ENCODE measurements at regions not wholly inside any gene's neighbourhood (a gene's known extent, or its start where the extent isn't known, plus 50 kb on each side); places are given as distances from the start of the nearest gene placed in this dataset.
"Not testable (repeated sequence)": the region's sequence is repeated elsewhere in the genome, so short reads cannot be mapped to it uniquely, and the experiment has no call there.

DNA sequence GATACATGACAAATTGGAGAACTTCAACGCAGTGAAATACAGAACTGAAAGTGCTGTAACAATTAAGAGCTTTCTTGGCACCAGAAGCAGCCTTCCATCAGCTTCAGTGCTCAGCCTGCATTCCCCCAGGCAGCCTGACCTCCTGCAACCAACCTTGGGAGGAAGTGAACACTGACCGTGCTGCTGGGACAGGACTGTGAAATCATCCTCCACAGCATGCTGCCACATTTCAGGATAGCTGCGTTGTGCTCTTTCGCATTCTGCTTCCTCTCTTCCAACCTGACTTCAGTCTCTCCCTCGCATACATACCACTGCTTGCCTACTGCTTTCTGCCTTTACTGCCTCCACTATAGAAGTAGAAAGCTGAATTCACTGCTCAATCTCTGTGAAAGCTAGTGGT lies 388.6 kb downstream of the RWDD3 start:
- no peak for DNase-seq

GRCh38 chr1:95625224-95625623 lies 391.2 kb downstream of the RWDD3 start:
- no peak for DNase-seq

GRCh38 chr1:95627244-95627643 lies 393.2 kb downstream of the RWDD3 start:
- DNase-seq = no peak

GRCh38 chr1:95631695-95632094 lies 397.7 kb downstream of the RWDD3 start:
- DNase-seq = no peak

- no peak for DNase-seq
Measured at GRCh38 chr1:95635811-95636210, 401.8 kb downstream of the RWDD3 start.

DNA sequence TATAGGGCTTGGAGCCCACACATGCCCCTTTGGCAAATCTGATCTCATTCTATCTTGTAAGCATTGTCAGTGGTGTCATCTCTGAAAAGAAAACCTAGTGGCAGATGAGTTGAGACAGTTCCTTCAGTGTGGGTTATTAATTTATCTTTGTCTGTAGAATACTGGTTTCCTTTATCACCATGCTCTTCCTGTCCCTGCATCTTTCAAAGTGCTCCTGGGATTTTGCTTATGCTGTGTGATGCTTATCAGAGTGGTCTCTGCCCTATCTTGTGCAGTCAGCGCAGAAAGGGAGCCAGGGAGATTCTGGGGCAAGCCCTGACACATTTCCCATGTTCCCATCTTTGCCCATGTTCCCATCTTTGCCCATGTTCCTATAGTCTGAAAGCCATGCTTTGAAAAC lies 402.9 kb downstream of the RWDD3 start:
- no peak for DNase-seq

DNA sequence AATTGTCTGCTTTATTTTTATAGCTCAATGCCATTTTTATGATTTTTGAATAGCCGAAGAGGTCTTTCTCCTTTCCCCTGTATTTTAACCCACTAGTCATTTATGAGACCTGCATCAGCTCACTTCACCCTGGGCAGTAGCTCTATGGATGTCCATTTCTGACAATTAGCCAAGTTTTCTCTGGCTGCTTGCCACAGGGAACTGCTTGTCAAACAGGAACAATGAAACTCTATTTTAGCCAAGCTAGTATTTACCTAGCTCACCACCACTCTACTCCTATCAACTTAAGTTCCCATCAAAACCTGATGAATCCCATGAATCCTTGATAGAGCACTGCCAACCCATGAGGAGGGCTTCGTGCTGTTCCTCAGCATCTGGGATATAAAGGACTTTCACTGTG lies 406.7 kb downstream of the RWDD3 start:
- no peak for DNase-seq

DNA sequence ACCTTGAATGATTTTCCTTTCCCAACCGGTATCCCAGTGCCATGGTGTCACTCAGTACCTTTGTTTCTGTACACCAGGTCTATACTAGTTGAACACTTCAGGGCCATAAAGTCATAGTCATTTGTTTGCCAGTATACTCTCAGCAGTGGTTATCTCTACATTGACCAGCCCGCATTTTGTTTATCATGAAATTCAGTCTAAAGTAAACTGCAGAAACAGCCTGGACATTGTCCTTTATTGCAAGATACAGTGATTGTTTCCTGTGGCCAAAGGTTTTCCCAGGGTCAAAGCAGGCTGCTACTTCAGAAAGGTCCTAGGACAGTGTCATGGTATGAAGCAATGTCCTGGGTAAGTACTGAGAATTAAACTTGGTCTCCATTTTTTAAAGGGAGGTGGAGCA lies 407.4 kb downstream of the RWDD3 start:
- no peak for DNase-seq

GRCh38 chr1:95642035-95642434 lies 408.0 kb downstream of the RWDD3 start:
- no peak for DNase-seq

- DNase-seq = no peak
Measured at GRCh38 chr1:95643071-95643470, 409.1 kb downstream of the RWDD3 start.

DNA sequence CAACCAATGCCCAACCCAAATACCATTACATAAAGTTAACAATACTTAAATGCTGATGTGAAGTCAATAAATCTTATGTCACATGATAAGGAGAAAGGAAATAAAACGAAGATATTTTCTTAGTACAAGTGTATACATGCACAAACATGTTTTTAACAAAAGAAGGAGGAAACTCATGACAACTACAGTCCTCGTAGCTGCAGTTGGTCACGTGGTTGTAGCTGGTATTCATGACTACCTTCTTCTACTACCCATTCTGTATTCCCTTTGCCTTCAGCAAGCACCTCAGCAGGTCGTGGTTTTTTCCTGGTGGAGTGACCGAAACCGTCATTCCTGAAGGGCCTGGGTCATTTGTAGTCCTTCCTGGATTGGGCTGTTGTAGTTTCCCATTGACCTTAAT lies 411.1 kb downstream of the RWDD3 start:
- DNase-seq = not testable (repeated sequence)

GRCh38 chr1:95650631-95651030 lies 416.6 kb downstream of the RWDD3 start:
- no peak for DNase-seq

DNA sequence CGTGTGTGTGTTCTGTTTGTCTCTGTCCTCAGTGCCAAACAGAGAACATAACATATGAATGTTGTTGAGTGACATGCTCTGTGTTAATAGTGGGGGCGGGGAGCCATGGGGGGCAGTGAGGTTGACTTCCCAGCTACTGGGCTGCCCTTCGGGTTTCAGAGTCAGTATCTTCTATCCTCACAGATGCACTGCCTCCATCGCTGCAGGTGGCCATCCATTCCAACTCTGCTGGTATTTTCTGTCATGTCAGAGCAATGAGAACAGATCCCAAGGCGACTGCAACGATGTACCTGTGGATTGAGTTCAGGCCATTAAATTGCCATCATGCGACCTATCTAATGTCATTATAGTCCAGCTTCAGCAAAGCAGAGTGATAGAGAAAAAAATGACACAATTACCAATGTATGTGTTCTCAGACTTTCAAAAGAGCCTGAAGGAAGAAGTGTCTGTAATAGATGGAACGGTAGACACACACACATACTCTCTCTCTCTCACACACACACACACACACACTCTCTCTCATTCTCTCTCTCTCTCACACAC lies 418.5 kb downstream of the RWDD3 start:
- DNase-seq = no peak

DNA sequence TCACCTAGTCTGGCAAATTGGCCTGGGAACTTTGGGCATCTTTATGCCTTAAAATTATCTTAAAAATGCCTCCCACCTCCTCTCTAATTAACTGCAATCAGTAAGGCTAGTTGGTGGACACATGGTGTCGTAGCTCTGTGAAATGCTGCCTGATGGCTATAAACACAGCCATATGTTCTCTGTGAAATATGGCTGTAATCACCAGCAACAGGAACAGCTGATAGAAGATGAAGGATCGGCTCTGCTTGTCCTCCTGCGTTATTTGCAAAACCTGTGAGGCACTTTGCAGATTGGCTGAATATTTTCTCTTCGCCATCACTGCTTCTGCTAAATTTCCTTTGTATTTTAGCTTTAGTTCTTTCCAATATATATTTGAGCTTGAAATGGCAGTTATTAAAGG lies 419.6 kb downstream of the RWDD3 start:
- DNase-seq = no peak

DNA sequence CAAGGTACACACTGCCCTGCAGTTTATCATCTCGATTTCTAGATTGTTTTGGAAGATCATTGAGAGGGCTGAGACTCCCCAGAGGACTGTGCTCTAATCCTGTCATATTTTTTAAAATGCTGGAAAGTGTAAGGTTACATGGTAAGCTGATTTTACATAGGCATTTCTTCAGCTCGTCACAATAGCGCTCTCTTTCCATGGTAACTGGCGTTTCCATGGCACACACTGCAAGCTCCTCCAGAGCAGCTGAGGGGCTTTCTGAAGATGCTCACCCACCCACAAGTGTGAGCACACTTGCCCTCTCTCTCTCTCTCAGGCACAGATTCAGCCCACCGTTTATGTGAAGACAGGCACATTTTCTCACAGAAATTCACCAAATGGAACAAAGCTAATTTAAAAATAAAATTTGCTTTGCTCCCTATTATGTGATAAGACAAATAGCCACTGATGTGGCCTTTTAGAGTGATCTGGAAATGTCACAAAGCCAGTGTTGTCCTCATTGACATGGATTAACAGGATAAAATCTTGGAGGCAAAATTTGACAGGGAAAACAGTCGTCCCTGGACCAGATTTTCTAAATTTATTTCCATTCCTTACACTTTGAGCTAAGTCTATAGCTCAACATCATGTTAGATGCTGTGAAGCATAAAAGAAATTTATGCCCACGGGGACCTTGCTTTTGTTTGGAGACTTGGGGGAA lies 421.5 kb downstream of the RWDD3 start:
- DNase-seq = no peak

GRCh38 chr1:95657248-95657647 lies 423.2 kb downstream of the RWDD3 start:
- no peak for DNase-seq

DNA sequence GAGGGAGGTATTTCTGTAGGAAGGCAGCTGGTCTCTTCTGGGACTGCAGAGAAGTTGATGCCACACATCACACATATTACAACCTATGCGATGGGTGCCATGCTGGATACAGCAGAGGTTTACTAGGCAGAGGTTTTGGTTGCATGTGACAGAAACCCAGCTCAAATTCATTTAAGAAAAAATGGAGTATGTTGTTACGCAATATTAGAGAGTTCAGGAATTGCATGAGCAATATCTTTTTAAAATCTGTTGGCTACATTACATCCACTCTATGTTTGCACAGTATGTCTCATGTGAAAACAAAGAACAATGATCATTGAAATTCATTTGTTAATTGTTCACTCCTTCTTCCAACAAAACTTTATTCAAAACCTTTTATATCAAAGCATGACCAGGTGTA lies 425.2 kb downstream of the RWDD3 start:
- no peak for DNase-seq

- DNase-seq = no peak
Measured at GRCh38 chr1:95659588-95659987, 425.6 kb downstream of the RWDD3 start.

GRCh38 chr1:95660736-95661135 lies 426.7 kb downstream of the RWDD3 start:
- DNase-seq = no peak

GRCh38 chr1:95663530-95663929 lies 429.5 kb downstream of the RWDD3 start:
- not testable (repeated sequence) for DNase-seq

DNA sequence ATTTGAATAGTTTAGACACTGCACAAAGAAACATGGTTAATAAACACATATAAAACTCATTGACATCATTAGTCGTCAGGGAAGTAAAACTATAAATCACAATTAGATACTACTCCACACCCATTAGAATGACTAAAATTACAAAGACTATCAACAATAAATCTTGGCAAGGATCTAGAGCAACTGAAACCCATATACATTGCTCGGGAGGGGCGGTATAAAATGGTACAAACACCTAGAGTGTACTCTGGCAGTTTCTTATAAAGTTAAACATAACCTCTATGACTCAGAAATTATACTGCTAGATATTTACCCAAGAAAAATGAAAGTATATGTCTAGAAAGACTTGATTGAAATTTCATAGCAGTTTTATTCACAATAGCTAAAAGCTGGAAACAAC lies 434.2 kb downstream of the RWDD3 start:
- no peak for DNase-seq

DNA sequence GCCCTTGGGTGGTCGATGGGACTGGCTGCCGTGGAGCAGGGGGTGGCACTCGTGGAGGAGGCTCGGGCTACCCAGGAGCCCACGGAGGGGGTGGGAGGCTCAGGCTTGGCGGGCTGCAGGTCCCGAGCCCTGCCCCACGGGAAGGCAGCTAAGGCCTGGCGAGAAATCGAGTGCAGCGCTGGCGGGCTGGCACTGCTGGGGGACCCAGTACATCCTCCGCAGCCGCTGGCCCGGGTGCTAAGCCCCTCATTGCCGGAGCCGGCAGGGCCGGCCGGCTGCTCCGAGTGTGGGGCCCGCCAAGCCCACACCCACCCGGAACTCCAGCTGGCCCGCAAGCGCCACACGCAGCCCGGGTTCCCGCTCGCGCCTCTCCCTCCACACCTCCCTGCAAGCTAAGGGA lies 435.6 kb downstream of the RWDD3 start:
- DNase-seq = not testable (repeated sequence)

DNA sequence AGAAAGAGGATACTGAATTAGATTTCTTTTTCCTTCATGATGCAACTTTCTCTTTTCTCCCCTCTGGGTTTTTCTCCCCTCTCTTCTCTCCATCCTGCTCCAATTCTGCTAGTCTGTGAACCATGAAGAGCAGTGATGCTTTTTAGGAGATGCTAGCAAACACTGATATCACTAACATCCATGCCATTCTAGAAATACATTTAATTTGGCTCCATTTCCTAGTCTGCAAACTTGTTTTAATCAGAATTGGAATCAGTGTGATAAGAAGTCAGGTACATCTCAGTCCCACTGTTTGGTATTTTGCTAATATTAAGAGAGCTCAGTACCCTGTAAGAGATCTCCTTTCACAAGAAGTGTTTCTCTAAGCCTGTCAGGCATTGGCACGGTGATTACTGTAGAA lies 437.1 kb downstream of the RWDD3 start:
- no peak for DNase-seq

GRCh38 chr1:95679262-95679661 lies 445.3 kb downstream of the RWDD3 start:
- no peak for DNase-seq

DNA sequence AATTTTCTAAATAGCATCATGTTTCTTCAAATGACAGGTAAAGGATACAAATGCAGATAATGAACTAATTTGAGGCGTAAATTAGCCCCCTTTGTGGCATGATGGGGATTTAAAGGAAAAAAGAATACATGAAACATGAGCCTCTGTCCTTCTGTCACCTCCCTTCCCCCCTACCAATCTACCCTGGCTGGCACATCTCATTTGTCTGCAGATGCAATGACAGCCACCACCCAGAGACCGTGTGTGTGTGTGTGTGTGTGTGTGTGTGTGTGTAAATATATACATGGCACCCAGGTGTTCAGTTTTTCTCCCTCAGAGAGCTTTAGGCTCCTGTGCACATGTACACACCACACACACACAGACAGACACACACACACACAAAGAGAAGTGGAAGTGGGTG lies 451.1 kb downstream of the RWDD3 start:
- DNase-seq = no peak

Data from T-helper 1 cell (primary cell).